HEK293 (cell line): ENCODE measurements at regions not wholly inside any gene's neighbourhood (a gene's known extent, or its start where the extent isn't known, plus 50 kb on each side); places are given as distances from the start of the nearest gene placed in this dataset.
A peak's percentile ranks its signal among the peaks of the same experiment; 100 is the strongest.

ENCODE experiments used
- CTCF ChIA-PET: fragments of 350-600 bp; formaldehyde crosslinking; extraction: SDS; loops from one replicate; lab custom pipeline; 2021; ENCODE audit warnings: antibody characterized with exemption; lab: Yijun Ruan, JAX
- POLR2A ChIA-PET: fragments of 300-600 bp; formaldehyde crosslinking; extraction: SDS; loops from one replicate; lab custom pipeline; 2020; ENCODE audit warnings: antibody characterized with exemption, inconsistent platforms; lab: Yijun Ruan, JAX
- H3K27ac ChIP-seq: fragments of 200-500 bp; sonication (Bioruptor generic); 2 replicates; pipeline ENCODE4 v1.5.1; 2014; ENCODE audit warnings: low read depth, low read length, control low read depth, inconsistent platforms; ENCODE audit errors: extremely low read depth
- H3K36me3 ChIP-seq, 2 experiments: fragments of 200-500 bp in 1 of 2; sonication (Bioruptor generic) in 1 of 2; 1 replicate in 1 of 2; 2 replicates in 1 of 2; pipeline ENCODE4 v1.5.1; 2014 to 2017; ENCODE audit warnings: inconsistent platforms in 2 of 2, low read length in 2 of 2; ENCODE audit not compliant: control insufficient read depth in 2 of 2, insufficient read depth in 1 of 2
- H3K4me1 ChIP-seq: fragments of 200-500 bp; sonication (Bioruptor generic); 2 replicates; pipeline ENCODE4 v1.5.1; 2014; ENCODE audit warnings: mild to moderate bottlenecking, low read length, inconsistent platforms; ENCODE audit not compliant: control insufficient read depth, insufficient read depth
- H3K4me3 ChIP-seq: 2 replicates; pipeline ENCODE4 v1.5.1; 2011; ENCODE audit warnings: low read depth, mild to moderate bottlenecking, control low read depth, low read length, moderate library complexity
- H3K9me3 ChIP-seq: fragments of 200-500 bp; sonication (Bioruptor generic); 2 replicates; pipeline ENCODE4 v1.5.1; 2014; ENCODE audit warnings: low read depth, low read length, inconsistent platforms; ENCODE audit not compliant: control insufficient read depth, insufficient read depth
- SCRT2 ChIP-seq: fragments of 450-650 bp; formaldehyde crosslinking; IDR thresholded peaks from 2 replicates; pipeline ENCODE4 v1.5.1; 2016; ENCODE audit warnings: missing biosample characterization, missing genetic modification characterization
- ZBTB17 ChIP-seq: fragments of 450-650 bp; formaldehyde crosslinking; IDR thresholded peaks from 2 replicates; pipeline ENCODE4 v1.5.1; 2016; ENCODE audit warnings: missing biosample characterization, missing genetic modification characterization
- ZBTB20 ChIP-seq: fragments of 450-650 bp; formaldehyde crosslinking; IDR thresholded peaks from 2 replicates; pipeline ENCODE4 v1.5.1; 2016; ENCODE audit warnings: missing biosample characterization, missing genetic modification characterization
- ZBTB7A ChIP-seq: fragments of 450-650 bp; formaldehyde crosslinking; IDR thresholded peaks from 2 replicates; pipeline ENCODE4 v1.5.1; 2016; ENCODE audit warnings: low read depth, missing biosample characterization, missing genetic modification characterization
- ZEB2 ChIP-seq: fragments of 450-650 bp; formaldehyde crosslinking; IDR thresholded peaks from 2 replicates; pipeline ENCODE4 v1.5.1; 2016; ENCODE audit warnings: missing biosample characterization, missing genetic modification characterization
- ZIC2 ChIP-seq: fragments of 450-650 bp; formaldehyde crosslinking; IDR thresholded peaks from 2 replicates; pipeline ENCODE4 v1.5.1; 2016; ENCODE audit warnings: missing biosample characterization, missing genetic modification characterization
- ZNF148 ChIP-seq: fragments of 450-650 bp; formaldehyde crosslinking; IDR thresholded peaks from 2 replicates; pipeline ENCODE4 v1.5.0; 2017; ENCODE audit warnings: missing biosample characterization, missing genetic modification characterization, borderline replicate concordance
- ZNF302 ChIP-seq: fragments of 450-650 bp; formaldehyde crosslinking; IDR thresholded peaks from 2 replicates; pipeline ENCODE4 v1.5.1; 2016; ENCODE audit warnings: missing biosample characterization, missing genetic modification characterization, low read depth
- ZNF350 ChIP-seq: fragments of 450-650 bp; formaldehyde crosslinking; IDR thresholded peaks from 2 replicates; pipeline ENCODE4 v1.5.0; 2017; ENCODE audit warnings: missing biosample characterization, mild to moderate bottlenecking, missing genetic modification characterization
- ZNF354C ChIP-seq: fragments of 450-650 bp; formaldehyde crosslinking; IDR thresholded peaks from 2 replicates; pipeline ENCODE4 v1.5.1; 2016; ENCODE audit warnings: missing biosample characterization, missing genetic modification characterization, low read depth, borderline replicate concordance
- ZNF394 ChIP-seq: fragments of 450-650 bp; formaldehyde crosslinking; IDR thresholded peaks from 2 replicates; pipeline ENCODE4 v1.5.1; 2016; ENCODE audit warnings: missing biosample characterization, missing genetic modification characterization, mild to moderate bottlenecking, moderate library complexity, borderline replicate concordance
- ZNF449 ChIP-seq: fragments of 450-650 bp; formaldehyde crosslinking; IDR thresholded peaks from 2 replicates; pipeline ENCODE4 v1.5.1; 2017; ENCODE audit warnings: missing biosample characterization, mild to moderate bottlenecking, missing genetic modification characterization, moderate library complexity
- ZNF549 ChIP-seq: fragments of 450-650 bp; IDR thresholded peaks from 2 replicates; pipeline ENCODE4 v1.5.1; 2018; ENCODE audit warnings: missing biosample characterization, missing genetic modification characterization, mild to moderate bottlenecking, inconsistent platforms, moderate library complexity
- ZNF624 ChIP-seq: fragments of 450-650 bp; formaldehyde crosslinking; IDR thresholded peaks from 2 replicates; pipeline ENCODE4 v1.5.1; 2017; ENCODE audit warnings: missing biosample characterization, missing genetic modification characterization
- ZNF670 ChIP-seq: fragments of 450-650 bp; formaldehyde crosslinking; IDR thresholded peaks from 2 replicates; pipeline ENCODE4 v1.5.1; 2016; ENCODE audit warnings: missing biosample characterization, missing genetic modification characterization, low read depth
- ZNF768 ChIP-seq: fragments of 450-650 bp; formaldehyde crosslinking; IDR thresholded peaks from 2 replicates; pipeline ENCODE4 v1.5.1; 2018; ENCODE audit warnings: missing biosample characterization, mild to moderate bottlenecking, missing genetic modification characterization
- ZNF785 ChIP-seq: fragments of 450-650 bp; formaldehyde crosslinking; IDR thresholded peaks from 2 replicates; pipeline ENCODE4 v1.5.1; 2016; ENCODE audit warnings: missing biosample characterization, missing genetic modification characterization

- no peak for TF ChIP-seq ZNF785 (tag by site-specific recombination)
- no peak for TF ChIP-seq ZBTB17 (tag by site-specific recombination)
- no peak for TF ChIP-seq ZNF302
- TF ChIP-seq ZBTB7A (tag by site-specific recombination): no peak
- TF ChIP-seq ZNF350 (tag by site-specific recombination): no peak
- no peak for TF ChIP-seq ZNF354C (tag by site-specific recombination)
- TF ChIP-seq ZNF670 (tag by site-specific recombination): no peak
- no peak for TF ChIP-seq ZNF449 (tag by site-specific recombination)
- no peak for TF ChIP-seq SCRT2 (tag by site-specific recombination)
- no peak for TF ChIP-seq ZNF549 (tag by site-specific recombination)
- no peak for TF ChIP-seq ZNF394 (tag by site-specific recombination)
- no peak for TF ChIP-seq ZEB2
- no peak for TF ChIP-seq ZNF768
- no peak for TF ChIP-seq ZNF148 (tag by site-specific recombination)
- TF ChIP-seq, all 188 proteins: peak for 0
- CTCF ChIA-PET: interaction anchor here (0.6 to 2.2 kb wide), 10 partner anchors 29 to 790 kb away, joined by 3 to 8 read pairs (median 3); no protein-coding TSS in a partner anchor
- Histone ChIP-seq H3K36me3 (no peaks in the 10 kb centered on the region), H3K4me3 (no peak overlapping the region), H3K4me1 (peaks cover 3% of the 10 kb centered on the region; the same call in 1 of the 2 replicates), H3K9me3 (no peaks in the 10 kb centered on the region), H3K27ac (no peak overlapping the region)
- POLR2A ChIA-PET: no interaction called here
Measured at GRCh38 chr6:134853111-134854055, 96.5 kb downstream of the ALDH8A1 start.

- no peak overlapping the region for H3K4me3 ChIP-seq
- POLR2A ChIA-PET: no interaction called here
- no peaks in the 10 kb centered on the region for H3K9me3 ChIP-seq
- peaks cover 3% of the 10 kb centered on the region; the same call in 1 of the 2 replicates for H3K4me1 ChIP-seq
- no peaks in the 10 kb centered on the region for H3K36me3 ChIP-seq
- no peak overlapping the region for H3K27ac ChIP-seq
- CTCF ChIA-PET: interaction anchor here (0.7 to 2.2 kb wide), 3 partner anchors 31 to 823 kb away, joined by 3 to 5 read pairs (median 5); no protein-coding TSS in a partner anchor
- no peak for TF ChIP-seq ZNF624 (tag by site-specific recombination)
Measured at GRCh38 chr6:134851548-134851947, 98.4 kb downstream of the ALDH8A1 start.

- Histone ChIP-seq H3K9me3 (no peaks in the 10 kb centered on the region), H3K36me3 (no peaks in the 10 kb centered on the region), H3K4me1 (peaks cover 3% of the 10 kb centered on the region; the same call in 1 of the 2 replicates), H3K27ac (no peak overlapping the region), H3K4me3 (no peak overlapping the region)
- CTCF ChIA-PET: interaction anchor here (0.7 kb wide), 2 partner anchors 31 to 822 kb away, joined by 3 to 4 read pairs; no protein-coding TSS in a partner anchor
- TF ChIP-seq ZBTB20 (tag by site-specific recombination) (no peak), ZIC2 (tag by site-specific recombination) (peak; percentile 17; the same call in 1 of the 2 replicates)
- POLR2A ChIA-PET: no interaction called here
Measured at GRCh38 chr6:134850721-134851305, 99.1 kb downstream of the ALDH8A1 start.
